ENCODE measurements at regions not wholly inside any gene's neighbourhood (a gene's known extent, or its start where the extent isn't known, plus 50 kb on each side); places are given as distances from the start of the nearest gene placed in this dataset.
"Not testable (repeated sequence)": the region's sequence is repeated elsewhere in the genome, so short reads cannot be mapped to it uniquely, and the experiment has no call there.

DNA sequence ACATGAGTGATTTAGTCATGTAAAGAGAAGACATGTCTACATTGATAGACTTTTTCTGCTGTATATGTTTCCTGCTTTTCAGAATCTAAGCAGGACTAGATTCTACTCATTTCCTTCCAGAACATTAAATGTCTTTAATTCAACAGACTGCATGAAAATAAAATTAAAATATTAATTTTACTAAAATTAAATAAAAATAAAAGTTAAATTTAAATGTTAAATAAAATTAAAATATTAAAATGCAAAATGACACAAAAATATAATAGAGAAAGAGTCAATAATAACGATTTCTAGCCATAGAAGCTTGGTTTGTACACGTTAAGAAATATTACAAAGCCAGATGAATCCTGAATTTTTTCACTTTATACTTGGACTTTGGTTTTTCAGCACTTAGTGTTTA is 552.8 kb upstream of the NR5A2 start:
- no peak for DNase-seq

DNA sequence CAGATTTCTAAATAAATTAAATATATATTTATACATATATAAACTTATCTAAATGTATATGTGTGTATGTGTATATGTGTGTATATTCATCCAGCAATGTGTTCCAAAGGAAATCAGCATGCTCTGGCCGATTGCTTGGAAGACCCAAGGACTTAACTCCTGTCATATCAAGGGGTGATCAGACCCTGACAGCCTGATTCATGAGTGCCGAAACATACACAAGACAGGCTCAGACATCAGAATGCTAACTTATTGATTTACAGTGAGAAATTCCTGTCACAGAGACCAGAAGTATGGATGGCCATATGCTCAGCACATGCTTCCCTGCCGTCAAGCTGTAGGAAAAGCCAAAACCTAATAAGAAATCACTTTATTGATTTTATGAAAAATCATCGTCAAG is 545.1 kb upstream of the NR5A2 start:
- DNase-seq = peak; percentile 19

DNA sequence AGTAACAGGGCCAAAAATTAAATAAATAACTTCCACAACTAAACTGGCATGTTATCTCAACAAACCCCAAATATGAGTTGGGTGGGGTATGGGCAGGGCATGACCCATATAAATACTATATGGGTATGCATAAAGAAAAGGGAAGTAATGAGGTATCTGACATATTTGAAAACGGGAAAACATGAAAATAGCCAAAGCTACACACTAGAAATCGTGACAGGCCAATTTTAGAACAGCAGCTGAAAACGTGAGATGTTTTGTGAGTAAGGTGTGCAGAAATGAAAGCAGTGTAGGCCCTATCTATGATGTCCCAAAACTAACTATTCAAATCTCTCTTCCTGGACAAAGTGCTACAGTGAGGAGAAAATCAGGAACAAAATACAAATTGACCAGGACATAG is 537.9 kb upstream of the NR5A2 start:
- DNase-seq = no peak

DNA sequence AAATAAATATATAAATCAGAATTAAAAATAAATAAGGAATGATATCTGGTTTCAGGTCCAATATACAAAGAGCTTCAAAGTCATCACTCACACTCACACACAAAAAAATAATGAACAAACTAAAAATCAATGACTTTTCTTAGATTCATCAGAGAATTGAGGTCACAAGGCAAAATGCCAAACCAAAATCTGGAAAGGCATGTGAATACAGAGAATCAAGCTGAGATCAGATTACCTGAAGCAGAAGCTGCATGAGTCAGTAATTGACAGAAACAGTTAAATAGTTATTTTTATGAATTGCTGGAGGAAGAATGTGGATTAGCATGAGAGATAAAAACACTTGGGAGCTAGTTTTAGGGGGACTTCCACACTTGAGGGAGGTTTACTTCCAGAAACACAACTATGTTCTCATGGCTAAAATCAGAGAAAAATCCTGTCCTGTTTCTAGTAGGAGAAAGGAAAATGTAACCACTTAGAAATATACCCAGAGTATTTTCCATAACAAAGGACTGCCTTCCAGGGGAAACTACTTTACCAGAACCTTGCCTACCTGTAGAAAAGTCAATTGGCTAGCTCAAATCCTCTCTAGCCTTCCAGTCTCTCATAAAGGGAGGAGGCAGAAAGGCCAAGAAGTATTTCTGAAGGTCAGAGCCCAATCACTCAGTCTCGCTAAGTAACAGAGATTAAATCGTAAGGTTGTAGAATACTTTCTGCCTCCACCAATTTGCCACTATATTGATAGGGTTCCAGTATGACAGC is 536.6 kb upstream of the NR5A2 start:
- DNase-seq = peak; percentile 40

DNA sequence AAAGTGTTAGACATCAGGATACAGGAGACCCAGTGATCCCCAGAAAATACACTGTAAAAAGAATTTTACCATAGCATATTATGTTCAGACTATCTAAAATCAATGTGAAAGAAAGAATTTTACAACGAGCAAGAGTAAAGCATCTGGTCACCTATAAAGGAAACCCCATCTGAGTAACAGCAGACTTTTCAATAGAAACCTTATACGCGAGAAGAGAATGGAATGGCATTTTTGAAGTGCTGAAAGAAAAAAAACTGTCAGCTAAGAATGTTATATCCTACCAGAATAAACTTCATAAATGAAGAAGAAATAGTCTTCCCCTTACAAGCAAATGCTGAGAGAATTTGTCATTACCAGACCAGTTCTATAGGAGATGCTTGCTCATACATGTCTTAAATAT is 532.1 kb upstream of the NR5A2 start:
- DNase-seq = no peak

DNA sequence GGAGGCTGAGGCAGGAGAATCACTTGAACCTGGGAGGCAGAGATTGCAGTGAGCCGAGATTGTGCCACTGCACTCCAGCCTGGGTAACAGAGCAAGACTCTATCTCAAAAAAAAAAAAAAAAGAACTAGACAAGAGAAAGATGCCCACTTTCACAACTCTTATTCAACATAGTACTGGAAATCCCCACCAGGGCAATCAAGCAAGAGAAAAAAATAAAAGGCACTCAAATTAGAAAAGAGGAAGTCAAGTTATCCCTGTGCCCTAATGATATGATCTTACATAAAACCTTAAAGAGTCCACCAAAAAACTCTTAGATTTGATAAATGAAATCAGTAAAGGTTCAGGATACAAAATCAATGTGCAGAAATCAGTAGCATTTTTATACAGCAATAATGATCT is 528.7 kb upstream of the NR5A2 start:
- DNase-seq = not testable (repeated sequence)

DNA sequence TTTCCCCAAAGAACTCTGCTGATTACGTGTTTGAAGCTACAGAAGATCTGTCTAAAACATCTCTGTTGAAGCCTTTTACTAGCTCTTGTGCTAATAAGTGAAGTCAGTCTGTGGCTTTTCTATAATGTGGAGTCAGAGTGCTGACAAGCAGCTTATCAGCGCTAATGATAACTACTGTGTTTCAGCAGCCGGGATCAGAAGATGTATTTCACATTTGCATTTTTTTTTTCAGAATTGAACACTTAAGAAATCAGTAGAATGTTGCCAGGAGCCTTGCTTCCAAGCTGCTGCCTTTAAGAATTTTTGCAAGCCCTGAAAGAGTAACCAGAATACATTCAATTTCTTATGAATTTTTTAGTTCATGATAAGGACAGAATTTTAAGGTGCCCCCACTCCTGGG is 519.4 kb upstream of the NR5A2 start:
- DNase-seq = no peak

DNA sequence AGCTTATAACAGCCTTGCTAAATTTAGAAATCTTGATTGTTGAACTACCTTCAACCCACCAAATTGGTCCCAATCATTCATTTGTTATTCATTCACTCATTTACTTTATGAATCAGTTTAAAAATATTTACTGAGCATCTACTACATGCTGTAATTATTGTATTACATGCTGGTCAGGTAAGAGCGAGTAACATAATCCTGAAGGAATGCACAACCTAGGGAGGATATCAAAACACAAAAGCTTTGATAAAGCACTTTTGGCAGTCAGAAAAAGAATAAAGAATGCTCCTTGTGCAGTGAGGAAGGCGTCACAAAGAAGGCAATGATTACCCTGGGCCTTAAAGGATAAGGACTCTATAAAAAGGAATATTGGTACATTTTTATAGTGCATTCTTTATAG is 518.9 kb upstream of the NR5A2 start:
- DNase-seq = no peak

DNA sequence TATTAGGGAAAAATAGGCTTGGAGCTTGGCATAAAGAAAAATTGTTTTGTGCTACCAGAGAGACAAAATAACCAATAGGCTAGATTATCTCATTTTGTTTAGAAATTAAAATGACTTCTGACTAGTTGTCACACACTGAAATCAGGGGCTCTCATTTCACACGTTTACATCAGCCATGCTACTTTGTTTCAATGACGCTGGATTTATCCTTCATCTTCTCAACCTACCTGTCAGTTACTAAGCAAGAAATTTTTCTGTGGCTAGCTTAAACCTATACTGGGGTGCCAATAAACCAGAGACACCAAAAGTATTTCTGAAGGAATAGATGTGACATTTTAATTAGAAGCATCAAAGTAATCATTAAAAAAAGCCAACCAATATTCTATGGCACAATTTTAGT is 518.1 kb upstream of the NR5A2 start:
- DNase-seq = no peak

DNA sequence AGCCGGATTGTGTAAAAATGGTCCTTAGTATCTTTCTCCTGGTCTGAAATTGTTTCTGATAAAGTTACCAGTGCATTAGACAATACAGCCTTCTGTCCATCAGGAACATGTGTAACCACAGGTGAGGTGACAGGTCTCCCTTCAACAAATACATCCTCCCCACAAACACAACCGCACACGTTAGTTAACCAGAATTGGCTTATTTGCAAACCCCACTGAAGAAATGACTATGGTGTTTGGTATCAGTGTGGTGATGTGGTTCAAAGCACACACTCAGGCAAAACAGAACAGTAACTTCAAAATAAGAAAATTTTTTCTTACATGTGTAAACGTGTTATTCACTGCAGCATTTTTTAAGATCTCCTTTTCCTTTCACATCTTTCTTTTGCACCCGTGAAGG is 517.2 kb upstream of the NR5A2 start:
- no peak for DNase-seq

DNA sequence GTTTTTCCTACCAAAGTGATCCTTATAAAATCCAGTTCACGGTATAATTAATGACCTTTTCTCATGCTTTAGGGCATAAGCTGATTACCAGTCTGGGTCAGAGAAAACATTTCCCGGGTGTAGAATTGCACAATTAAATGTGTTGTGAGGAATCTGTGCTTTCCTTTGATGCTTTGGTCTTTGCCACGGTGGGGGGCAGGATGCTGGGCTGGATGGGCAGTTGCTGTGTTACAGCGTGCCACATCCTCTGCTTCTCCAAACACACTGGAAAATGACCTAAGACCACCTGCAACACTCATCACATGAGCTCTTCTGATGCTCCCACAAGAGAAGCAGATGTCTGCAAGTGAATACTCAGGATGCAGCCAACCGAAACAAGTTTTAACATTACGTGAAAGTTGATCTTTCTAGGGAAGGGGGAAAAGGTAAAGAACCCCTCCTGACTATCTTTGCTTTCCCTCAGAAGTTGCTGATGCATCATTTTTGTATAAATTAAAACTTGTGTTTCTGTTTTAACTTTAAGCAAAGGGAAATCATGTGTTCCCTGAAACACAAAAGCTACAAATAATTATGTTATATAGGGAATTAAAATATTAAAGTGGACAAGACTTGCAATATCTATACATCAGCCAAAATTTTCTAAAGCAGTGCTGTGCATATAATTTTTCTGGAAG is 515.3 kb upstream of the NR5A2 start:
- DNase-seq = peak; percentile 43

DNA sequence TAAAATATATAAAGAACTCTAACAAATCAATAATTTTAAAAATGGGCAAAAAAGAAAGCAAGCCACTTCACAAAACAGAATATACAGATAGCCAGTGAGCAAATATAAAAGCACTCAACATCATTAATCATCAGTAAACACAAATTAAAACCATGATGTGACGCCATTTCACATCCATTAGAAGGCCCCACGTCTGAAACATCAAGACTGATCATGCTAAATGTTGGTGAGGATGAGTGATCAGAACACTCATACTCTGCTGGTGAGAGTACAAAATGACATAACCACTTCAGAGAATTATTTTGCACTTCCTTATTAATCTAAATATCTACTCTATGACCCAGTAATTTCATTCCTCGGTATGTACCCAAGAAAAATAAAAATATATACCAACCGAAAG is 512.2 kb upstream of the NR5A2 start:
- no peak for DNase-seq

DNA sequence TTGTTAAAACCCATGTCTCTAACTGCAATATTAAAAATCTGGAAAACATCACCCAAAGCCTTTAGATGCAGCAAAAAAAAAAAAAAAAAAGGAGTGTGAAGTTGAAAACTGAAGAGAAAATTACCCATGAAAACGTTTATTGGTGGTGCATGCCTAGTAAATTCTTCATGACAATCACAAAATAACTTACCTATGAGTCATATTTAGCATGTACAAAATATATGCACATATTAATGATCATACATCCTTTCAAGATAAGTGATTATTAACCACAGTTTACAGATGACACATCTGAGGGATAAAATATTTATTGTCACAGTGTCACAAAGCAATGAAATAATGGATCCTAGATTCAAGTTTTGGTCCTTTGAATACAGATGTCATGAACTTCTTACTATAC is 505.2 kb upstream of the NR5A2 start:
- DNase-seq = no peak

DNA sequence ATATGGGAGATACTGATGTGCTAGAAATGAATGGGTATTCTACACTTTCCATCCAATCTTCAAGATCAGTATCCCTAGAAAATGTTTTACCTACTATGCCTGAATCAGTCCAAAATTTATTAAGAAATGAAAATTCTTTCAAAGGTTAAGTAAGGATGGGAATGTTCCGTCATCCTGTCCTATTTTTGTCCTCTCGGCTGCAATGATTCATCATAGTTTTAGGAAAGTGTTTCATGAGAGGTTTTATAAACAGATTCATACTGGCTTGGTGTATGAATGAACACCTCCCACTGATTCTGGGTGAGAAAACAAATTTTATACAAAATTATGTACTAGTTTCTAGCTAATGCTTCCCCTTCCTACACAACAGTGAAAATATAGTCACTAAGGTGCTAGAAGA is 504.6 kb upstream of the NR5A2 start:
- no peak for DNase-seq

DNA sequence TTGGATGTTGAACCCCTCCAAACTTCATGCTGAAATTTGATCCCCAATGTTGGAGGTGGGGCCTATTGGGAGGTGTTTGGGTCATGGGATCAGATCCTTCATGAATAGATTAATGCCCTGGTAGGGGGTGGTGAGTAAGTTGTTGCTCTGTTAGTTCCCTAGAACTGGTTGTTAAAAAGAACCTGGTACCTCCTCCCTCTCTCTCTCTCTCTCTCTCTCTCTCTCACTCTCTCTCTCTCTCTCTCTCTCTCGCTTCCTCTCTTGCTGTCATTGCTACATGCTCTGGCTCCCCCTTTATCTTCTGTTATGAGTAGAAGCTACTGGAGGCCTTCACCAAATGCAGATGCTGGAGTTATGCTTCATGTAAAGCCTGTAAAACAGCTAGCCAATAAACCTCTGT is 498.2 kb upstream of the NR5A2 start:
- DNase-seq = no peak

DNA sequence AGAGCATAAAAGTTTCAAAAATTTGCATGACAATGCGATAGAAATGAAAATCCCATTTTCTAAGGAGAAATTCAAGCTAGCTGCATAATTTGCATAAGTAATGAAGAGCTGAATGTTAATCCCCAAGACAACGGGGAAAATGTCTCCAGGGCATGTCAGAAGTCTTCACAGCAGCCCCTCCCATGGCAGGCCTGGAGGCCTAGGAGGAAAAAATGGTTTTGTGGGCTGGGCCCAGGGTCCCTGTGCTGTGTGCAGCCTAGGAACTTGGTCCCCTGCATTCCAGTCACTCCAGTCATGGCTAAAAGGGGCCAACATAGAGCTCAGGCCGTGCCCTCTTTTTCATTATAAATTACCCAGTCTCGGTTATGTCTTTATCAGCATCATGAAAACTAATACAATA is 494.1 kb upstream of the NR5A2 start:
- DNase-seq = not testable (repeated sequence)

DNA sequence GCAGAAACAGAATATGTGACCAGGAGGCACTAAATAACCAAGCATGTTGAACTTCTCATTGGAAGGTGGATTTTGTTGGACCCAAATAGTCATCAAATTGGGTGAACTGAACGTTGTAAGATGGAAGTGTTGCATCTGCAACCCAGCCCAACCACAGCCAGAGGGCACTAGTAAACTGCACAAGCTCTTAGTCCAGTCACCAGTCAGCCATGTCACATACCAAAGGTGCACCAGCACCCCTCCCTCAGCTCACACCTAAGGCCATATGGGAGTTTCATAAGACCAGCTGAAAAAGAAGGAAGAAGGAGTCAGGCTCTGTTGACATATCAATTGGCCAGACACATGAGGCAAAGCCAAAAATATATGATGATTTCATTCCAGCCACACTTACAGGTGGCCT is 481.7 kb upstream of the NR5A2 start:
- no peak for DNase-seq

DNA sequence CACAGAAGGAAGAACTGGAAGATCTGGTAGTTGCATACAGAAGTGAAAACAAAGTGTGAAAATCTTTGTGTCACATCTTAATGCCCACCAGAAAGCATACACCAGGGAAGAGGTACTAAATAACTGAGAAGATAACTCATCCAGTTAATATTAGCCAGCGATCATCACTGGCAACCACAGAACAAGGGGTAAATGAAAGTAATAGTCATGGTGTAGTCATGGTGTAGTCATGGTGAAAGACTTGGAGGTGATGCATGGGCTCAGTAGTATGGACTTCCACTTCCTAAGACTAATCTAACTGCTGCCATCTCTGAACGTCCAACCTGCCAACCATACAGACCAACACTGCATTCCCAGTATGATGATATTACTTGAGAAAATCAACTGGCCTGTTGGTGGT is 481.2 kb upstream of the NR5A2 start:
- DNase-seq = no peak

DNA sequence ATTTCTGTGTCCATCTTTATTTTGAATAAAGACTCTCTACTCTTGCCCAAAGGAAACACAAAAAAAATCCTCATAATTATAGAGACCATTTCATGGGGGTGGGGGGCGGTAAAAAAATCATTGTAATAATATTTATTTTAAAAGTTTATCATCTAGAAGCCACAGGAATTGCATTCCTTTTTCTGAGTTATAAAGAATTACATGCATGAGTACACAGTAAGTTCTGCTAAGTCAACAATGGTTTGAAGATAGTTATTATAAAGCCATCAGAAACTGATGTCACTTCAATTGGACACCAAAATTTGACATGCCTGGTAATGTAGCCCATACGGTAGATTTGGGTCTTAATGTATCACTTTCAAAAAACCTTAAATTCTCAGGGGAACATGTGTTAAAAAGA is 478.1 kb upstream of the NR5A2 start:
- DNase-seq = no peak

DNA sequence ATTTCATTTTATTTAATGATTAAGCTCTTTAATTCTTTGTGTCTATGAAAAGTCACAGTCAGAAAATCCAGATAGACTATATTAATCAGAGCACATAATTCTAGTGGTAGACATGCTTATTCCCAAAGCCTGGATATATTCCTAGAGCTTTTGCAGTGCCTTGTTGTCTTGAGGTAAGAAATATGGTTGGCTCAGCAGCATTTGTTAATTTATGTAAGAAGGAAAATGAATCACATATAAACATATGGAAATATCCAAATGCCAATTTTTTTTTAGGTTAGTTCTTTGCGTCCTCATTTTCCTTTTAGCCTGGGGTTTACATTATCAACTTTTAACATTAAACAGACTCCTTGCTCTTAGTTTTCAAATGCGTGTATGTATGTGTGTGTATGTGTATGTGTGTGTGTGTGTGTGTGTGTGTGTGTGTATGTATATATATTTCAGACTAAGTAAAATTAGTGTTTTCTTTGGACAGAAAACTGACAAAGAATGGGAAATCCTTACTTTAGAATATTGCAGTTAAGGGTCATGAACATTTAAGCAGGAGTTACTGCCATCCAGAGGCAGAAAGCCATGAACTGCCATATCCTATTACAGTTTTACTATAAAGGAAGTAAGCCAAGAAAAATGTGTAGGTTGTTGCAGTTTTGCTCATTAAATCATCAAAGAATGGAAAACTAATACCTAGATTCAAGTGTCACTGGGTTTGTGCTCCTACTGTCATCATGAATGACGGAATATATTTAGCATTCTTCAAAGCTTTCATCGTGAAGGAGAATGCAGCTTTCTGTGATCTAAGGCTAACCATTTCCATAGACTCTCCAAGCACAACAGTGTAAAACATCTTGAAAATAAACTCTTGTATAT is 477.1 kb upstream of the NR5A2 start:
- DNase-seq = peak; percentile 61

DNA sequence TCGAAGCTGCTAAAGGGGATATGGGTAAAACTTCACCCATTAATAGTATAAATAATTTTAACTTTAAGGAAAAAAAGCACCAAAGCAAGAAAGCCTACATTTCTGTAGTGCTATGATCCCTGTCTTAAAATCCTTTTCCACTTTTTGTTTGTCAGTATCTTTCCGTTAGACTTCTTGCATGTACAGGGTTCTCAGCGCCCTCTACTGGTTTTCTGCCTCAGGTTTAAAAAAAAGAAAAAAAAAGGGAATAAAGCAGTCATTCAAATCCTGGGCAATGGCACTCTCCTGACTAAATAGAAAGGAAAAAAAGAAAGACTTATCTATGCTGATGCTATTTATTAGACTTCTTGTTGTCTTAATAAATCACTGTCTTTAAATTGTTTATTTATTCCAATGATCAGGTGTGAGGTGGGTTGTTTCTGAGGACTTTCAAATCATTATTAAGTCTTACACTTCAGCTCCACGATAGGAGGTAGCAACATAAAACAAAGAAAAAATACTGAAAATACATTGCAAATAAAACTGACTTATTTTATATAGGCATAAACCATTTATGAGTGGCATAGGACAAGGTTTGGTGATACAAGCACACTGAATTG is 475.4 kb upstream of the NR5A2 start:
- peak; percentile 93 for DNase-seq

DNA sequence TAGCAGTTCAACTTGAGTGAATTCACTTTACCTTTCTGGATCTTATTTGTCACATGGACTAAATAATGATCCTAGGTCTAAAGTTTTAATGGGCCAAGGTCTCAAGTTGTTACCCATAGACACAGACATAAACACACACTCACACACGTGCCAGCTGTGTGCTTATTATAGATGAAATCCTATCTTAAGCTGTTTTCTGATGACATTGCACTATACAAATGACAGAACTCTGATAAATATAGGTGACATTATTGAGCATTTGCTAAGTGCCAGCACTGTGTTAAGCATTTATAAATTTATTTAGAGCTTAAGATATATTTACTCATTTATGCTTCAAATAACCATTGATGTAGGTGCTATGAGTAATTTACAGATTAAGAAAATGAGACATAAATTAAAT is 474.4 kb upstream of the NR5A2 start:
- DNase-seq = no peak

DNA sequence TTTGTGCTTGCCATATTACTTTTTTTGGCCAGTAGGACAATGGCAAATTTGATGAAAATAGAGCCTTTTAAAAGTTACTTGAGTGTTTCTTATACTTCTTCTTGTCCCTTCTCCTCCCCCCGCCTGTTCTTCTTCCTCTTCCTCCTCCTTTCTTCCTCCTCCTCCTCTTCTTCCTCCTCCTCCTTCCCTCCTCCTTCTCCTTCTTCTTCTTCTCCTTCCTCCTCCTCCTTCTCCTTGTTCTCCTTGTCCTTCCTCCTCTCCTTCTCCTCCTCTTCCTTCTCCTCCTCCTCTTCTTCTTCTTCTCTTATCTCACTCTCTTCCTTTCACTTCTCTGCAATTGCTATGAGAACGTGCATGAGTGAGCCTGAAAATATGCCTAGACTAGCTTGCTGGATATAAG is 466.2 kb upstream of the NR5A2 start:
- no peak for DNase-seq

DNA sequence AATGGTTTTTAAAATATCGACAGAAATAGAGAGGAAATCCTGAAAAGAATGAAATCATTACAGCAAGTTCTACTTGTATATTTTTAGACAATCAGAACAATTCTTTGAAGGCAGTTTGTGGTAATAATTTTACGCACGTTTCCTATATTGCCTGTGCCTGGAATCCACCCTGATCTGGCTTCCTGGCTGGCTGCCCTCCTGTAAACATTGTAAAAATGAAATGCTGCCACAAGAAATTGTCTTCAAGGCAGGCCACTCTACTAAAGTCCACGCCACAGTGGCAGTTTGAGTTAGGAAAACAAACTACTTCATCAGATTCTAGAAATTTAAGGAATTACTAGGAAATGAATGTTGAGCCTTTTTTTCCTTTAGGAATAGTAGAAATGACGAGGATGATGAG is 454.5 kb upstream of the NR5A2 start:
- DNase-seq = no peak

Data from eye (tissue), 1 donor.